ENCODE measurements at regions not wholly inside any gene's neighbourhood (a gene's known extent, or its start where the extent isn't known, plus 50 kb on each side); places are given as distances from the start of the nearest gene placed in this dataset.
A peak's percentile ranks its signal among the peaks of the same experiment; 100 is the strongest.

- no peaks in the 10 kb centered on the region for H3K36me3 ChIP-seq
- intact Hi-C loops (cut with DNase I; ENCODE audit: low total_unique reads): no loop called here
- no peak overlapping the region for H3K4me3 ChIP-seq
- no peak for DNase-seq
- H3K27me3 ChIP-seq: no peaks in the 10 kb centered on the region
- TF ChIP-seq POLR2AphosphoS5 (IDR thresholded peaks at IDR 0.05): no peak
- no peak for TF ChIP-seq POLR2A (IDR thresholded peaks at IDR 0.05)
- TF ChIP-seq CTCF (IDR thresholded peaks at IDR 0.05): no peak
- no peak for TF ChIP-seq EP300 (IDR thresholded peaks at IDR 0.05)
- H3K27ac ChIP-seq: no peak overlapping the region
- 59 to 76% (median 66%) methylated on average over 3 of the region's 3 CpGs for WGBS, 5 donors
- H3K4me1 ChIP-seq: no peaks in the 10 kb centered on the region
- no peaks in the 10 kb centered on the region for H3K9me3 ChIP-seq
Observed at GRCh38 chr3:21893242-21893641, 142.2 kb upstream of the ZNF385D start.

DNA sequence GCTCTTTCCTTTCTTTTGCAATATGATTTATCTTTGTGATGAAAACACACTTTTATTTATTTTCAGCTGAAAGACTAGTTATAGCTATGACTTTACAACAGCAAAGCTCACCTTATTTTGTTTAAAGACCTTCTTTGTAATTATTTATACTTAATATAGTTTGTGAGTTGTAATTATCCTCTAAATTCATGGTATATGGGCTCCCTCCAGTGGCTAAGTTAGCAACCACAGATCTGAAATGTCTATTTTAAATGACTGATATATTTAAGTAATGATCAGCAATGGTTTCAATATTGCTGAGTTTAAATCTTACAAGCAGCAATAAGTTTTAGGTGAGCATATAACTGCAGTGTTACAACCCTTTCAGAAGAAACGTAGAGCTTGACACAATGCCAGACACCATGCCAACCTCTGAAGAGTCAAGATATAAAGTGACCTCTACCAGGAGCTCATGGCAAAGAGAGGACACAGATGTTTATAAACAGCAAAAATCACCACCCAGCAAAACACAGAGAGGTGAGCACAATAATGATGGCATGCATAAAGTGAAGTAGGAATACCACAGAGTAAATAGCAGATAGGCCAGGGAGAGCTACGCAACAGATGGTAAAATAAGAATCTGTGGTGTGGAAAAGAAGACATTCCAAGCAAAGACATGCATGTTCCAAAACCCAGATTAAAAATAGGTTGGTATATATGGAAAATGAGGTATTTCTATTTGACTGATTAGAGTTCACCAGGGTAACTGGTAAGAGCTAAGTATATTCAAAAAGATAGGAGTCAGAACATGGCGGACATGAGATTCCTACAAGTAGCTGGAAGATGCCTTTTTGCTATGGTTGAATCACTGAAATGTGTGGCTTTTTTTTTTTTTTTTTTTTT lies 143.7 kb upstream of the ZNF385D start:
- Histone ChIP-seq H3K9me3 (no peaks in the 10 kb centered on the region), H3K4me1 (no peaks in the 10 kb centered on the region), H3K27ac (no peak overlapping the region), H3K36me3 (no peaks in the 10 kb centered on the region), H3K4me3 (no peak overlapping the region), H3K27me3 (no peaks in the 10 kb centered on the region)
- peak in 5 of 7 experiments; percentile 19 to 53 (median 31) for TF ChIP-seq CTCF (IDR thresholded peaks at IDR 0.05)
- no peak for TF ChIP-seq POLR2AphosphoS5 (IDR thresholded peaks at IDR 0.05)
- DNase-seq: peak in 1 of 2 donors; percentile 51
- intact Hi-C loops (cut with DNase I; ENCODE audit: low total_unique reads): no loop called here
- 65 to 75% (median 68%) methylated on average over 3 of the region's 3 CpGs for WGBS, 5 donors

DNA sequence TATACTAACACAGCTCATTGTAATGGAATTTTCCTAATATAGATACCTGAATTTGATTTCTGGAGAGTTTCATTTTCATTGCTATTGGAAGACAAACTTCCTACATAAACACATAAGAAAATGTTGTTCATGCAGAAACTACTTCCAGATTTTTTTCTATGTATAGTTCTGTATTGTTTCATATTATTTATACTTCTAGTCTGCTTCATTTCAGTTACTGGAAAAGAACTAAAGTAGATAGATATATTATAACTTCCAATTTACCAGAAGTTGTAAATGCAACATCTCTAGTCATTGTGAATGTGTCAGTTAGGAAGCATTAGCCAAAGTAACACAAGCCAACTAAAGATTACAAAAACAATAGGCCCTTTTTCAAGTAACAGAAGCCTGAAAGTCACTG lies 147.3 kb upstream of the ZNF385D start:
- Histone ChIP-seq H3K9me3 (no peaks in the 10 kb centered on the region), H3K4me1 (no peaks in the 10 kb centered on the region), H3K27ac (no peak overlapping the region), H3K4me3 (no peak overlapping the region), H3K36me3 (no peaks in the 10 kb centered on the region), H3K27me3 (no peaks in the 10 kb centered on the region)
- DNase-seq: no peak
- intact Hi-C loops (cut with DNase I; ENCODE audit: low total_unique reads): no loop called here
- no peak for TF ChIP-seq POLR2A (IDR thresholded peaks at IDR 0.05)
- no peak for TF ChIP-seq POLR2AphosphoS5 (IDR thresholded peaks at IDR 0.05)
- no peak for TF ChIP-seq CTCF (IDR thresholded peaks at IDR 0.05)
- TF ChIP-seq EP300 (IDR thresholded peaks at IDR 0.05): no peak

- DNase-seq: no peak
- H3K27me3 ChIP-seq: no peaks in the 10 kb centered on the region
- no peaks in the 10 kb centered on the region for H3K9me3 ChIP-seq
- H3K27ac ChIP-seq: no peak overlapping the region
- intact Hi-C loops (cut with DNase I; ENCODE audit: low total_unique reads): no loop called here
- no peak overlapping the region for H3K4me3 ChIP-seq
- 64 to 82% (median 78%) methylated on average over 4 of the region's 4 CpGs for WGBS, 5 donors
- H3K36me3 ChIP-seq: no peaks in the 10 kb centered on the region
- TF ChIP-seq POLR2A (IDR thresholded peaks at IDR 0.05) (no peak), CTCF (IDR thresholded peaks at IDR 0.05) (no peak), EP300 (IDR thresholded peaks at IDR 0.05) (no peak)
- no peaks in the 10 kb centered on the region for H3K4me1 ChIP-seq
Observed at GRCh38 chr3:21901484-21901883, 150.5 kb upstream of the ZNF385D start.

All from stomach (tissue), 8 donors.